ENCODE measurements at regions not wholly inside any gene's neighbourhood (a gene's known extent, or its start where the extent isn't known, plus 50 kb on each side); places are given as distances from the start of the nearest gene placed in this dataset.

- no peak overlapping the region for H3K4me3 ChIP-seq (replicated peaks in 1 of 2; ENCODE audit: low read depth in 2 of 2, low read length in 2 of 2)
- TF ChIP-seq CTCF (IDR thresholded peaks at IDR 0.05; ENCODE audit: low read depth, low read length) = no peak
- no peak for DNase-seq (ENCODE audit: low read depth in 2 of 2)
These were observed 56.8 kb upstream of the HS3ST2 start for GRCh38 chr16:22757202-22757601.

GRCh38 chr16:22762486-22762885 lies 51.5 kb upstream of the HS3ST2 start:
- no peak overlapping the region for H3K4me3 ChIP-seq (replicated peaks in 1 of 2; ENCODE audit: low read depth in 2 of 2, low read length in 2 of 2)
- no peak for DNase-seq (ENCODE audit: low read depth in 2 of 2)
- no peak for TF ChIP-seq CTCF (IDR thresholded peaks at IDR 0.05; ENCODE audit: low read depth, low read length)

- no peak for DNase-seq (ENCODE audit: low read depth in 2 of 2)
- no peak for TF ChIP-seq CTCF (IDR thresholded peaks at IDR 0.05; ENCODE audit: low read depth, low read length)
- no peak overlapping the region for H3K4me3 ChIP-seq (replicated peaks in 1 of 2; ENCODE audit: low read depth in 2 of 2, low read length in 2 of 2)
These were observed 50.4 kb upstream of the HS3ST2 start for GRCh38 chr16:22763437-22764080.
